Caco-2 (cell line): ENCODE measurements at regions not wholly inside any gene's neighbourhood (a gene's known extent, or its start where the extent isn't known, plus 50 kb on each side); places are given as distances from the start of the nearest gene placed in this dataset.

Experiments used
- BruUV-seq: library from RNA; stranded (reverse); fragments of 400-500 nt; replicated peaks from 2 replicates; lab custom pipeline; 2021; lab: Mats Ljungman, UMichigan
- CTCF ChIA-PET: fragments of 300-600 bp; sonication (Branson Sonifier 250); formaldehyde crosslinking; loops from one replicate; lab custom pipeline; 2022; ENCODE audit warnings: antibody characterized with exemption; lab: Charles Lee
- POLR2A ChIA-PET: fragments of 300-600 bp; sonication (Branson Sonifier 250); formaldehyde crosslinking; loops from one replicate; lab custom pipeline; 2022; ENCODE audit warnings: antibody characterized with exemption; lab: Charles Lee
- DNase-seq, 2 experiments: peaks; one replicate each; pipeline versions ENCODE4 v3.0.0 to v3.0.0-alpha.2; 2020 to 2022
- H3K27me3 ChIP-seq: replicated peaks from 2 replicates; pipeline ENCODE4 v1.6.0; 2011; ENCODE audit warnings: low read length; ENCODE audit not compliant: control insufficient read depth, insufficient read depth
- H3K36me3 ChIP-seq: 2 replicates; pipeline ENCODE4 v1.5.1; 2011; ENCODE audit warnings: low read length; ENCODE audit not compliant: control insufficient read depth, insufficient read depth
- H3K4me1 ChIP-seq: fragments of 250-450 bp; sonication (Bioruptor Pico); 2 replicates; pipeline ENCODE4 v1.5.1; 2020; ENCODE audit warnings: mild to moderate bottlenecking
- H3K4me3 ChIP-seq: 2 replicates; pipeline ENCODE4 v1.5.1; 2011; ENCODE audit warnings: low read depth, mild to moderate bottlenecking, control low read depth, low read length
- H3K9me3 ChIP-seq: fragments of 250-450 bp; sonication (Bioruptor Pico); 2 replicates; pipeline ENCODE4 v1.5.1; 2020; ENCODE audit warnings: mild to moderate bottlenecking, moderate library complexity
- H3K27ac Mint-ChIP-seq: one replicate; pipeline ENCODE4 v1.8.0; 2022; ENCODE audit warnings: mixed read lengths; ENCODE audit not compliant: unreplicated experiment
- H3K27me3 Mint-ChIP-seq: one replicate; pipeline ENCODE4 v1.8.0; 2022; ENCODE audit warnings: mixed read lengths; ENCODE audit not compliant: insufficient read depth, unreplicated experiment
- H3K36me3 Mint-ChIP-seq: one replicate; pipeline ENCODE4 v1.8.0; 2022; ENCODE audit warnings: mild to moderate bottlenecking, mixed read lengths; ENCODE audit not compliant: insufficient read depth, unreplicated experiment
- H3K4me1 Mint-ChIP-seq: one replicate; pipeline ENCODE4 v1.8.0; 2022; ENCODE audit warnings: low read depth, mixed read lengths; ENCODE audit not compliant: unreplicated experiment
- H3K4me3 Mint-ChIP-seq: one replicate; pipeline ENCODE4 v1.8.0; 2022; ENCODE audit warnings: mild to moderate bottlenecking, moderate library complexity, mixed read lengths; ENCODE audit not compliant: unreplicated experiment
- H3K9me3 Mint-ChIP-seq: one replicate; pipeline ENCODE4 v1.8.0; 2022; ENCODE audit warnings: mixed read lengths; ENCODE audit not compliant: unreplicated experiment
- CTCF ChIP-seq, 2 experiments: fragments of 200-600 bp in 1 of 2; IDR thresholded peaks; 1 replicate in 1 of 2; 2 replicates in 1 of 2; pipeline versions ENCODE4 v1.5.1 to v1.8.0; 2011 to 2022; ENCODE audit warnings: antibody characterized with exemption in 1 of 2, control low read depth in 1 of 2, inconsistent platforms in 1 of 2, low read depth in 1 of 2, low read length in 1 of 2, mild to moderate bottlenecking in 1 of 2, moderate library complexity in 1 of 2; ENCODE audit not compliant: insufficient read depth in 1 of 2, severe bottlenecking in 1 of 2, unreplicated experiment in 1 of 2
- intact Hi-C: fragments of 100-400 bp; cut with micrococcal nuclease; formaldehyde crosslinking; loops from one replicate; pipeline ENCODE4 v1.10.0; 2022; ENCODE audit not compliant: unreplicated experiment

- Mint-ChIP-seq H3K4me3 (no peak overlapping the region), H3K27me3 (peaks cover 3% of the 10 kb centered on the region), H3K4me1 (no peaks in the 10 kb centered on the region), H3K9me3 (no peaks in the 10 kb centered on the region), H3K27ac (no peak overlapping the region), H3K36me3 (no peaks in the 10 kb centered on the region)
- ChIA-PET POLR2A (no interaction called here), CTCF (interaction anchor here (0.5 to 1.1 kb wide), 2 partner anchors 102 to 276 kb away, joined by 4 read pairs; no protein-coding TSS in a partner anchor)
- no peaks in the 10 kb centered on the region for H3K27me3 ChIP-seq
- DNase-seq = peak in 1 of 2 experiments; percentile 15
- peak; percentile 17 to 63 for TF ChIP-seq CTCF (IDR thresholded peaks at IDR 0.05; ENCODE audit: insufficient read depth in 1 of 2, low read depth in 1 of 2, low read length in 1 of 2, severe bottlenecking in 1 of 2, unreplicated experiment in 1 of 2)
- no peak overlapping the region for H3K4me3 ChIP-seq
- no TSS peak for BruUV-seq
- H3K9me3 ChIP-seq = no peaks in the 10 kb centered on the region
- H3K36me3 ChIP-seq = no peaks in the 10 kb centered on the region
- no peaks in the 10 kb centered on the region for H3K4me1 ChIP-seq
- intact Hi-C loops = no loop called here
These were observed 269.7 kb upstream of the HABP2 start for GRCh38 chr10:113283189-113283588.

GRCh38 chr10:113284635-113285034 lies 268.2 kb upstream of the HABP2 start:
- TF ChIP-seq CTCF (IDR thresholded peaks at IDR 0.05; ENCODE audit: insufficient read depth in 1 of 2, low read depth in 1 of 2, low read length in 1 of 2, severe bottlenecking in 1 of 2, unreplicated experiment in 1 of 2) = no peak
- ChIA-PET POLR2A (no interaction called here), CTCF (no interaction called here)
- intact Hi-C loops = no loop called here
- no peak overlapping the region for H3K27ac Mint-ChIP-seq
- no peaks in the 10 kb centered on the region for H3K9me3 Mint-ChIP-seq
- H3K36me3 ChIP-seq = no peaks in the 10 kb centered on the region
- H3K27me3 ChIP-seq = no peaks in the 10 kb centered on the region
- H3K36me3 Mint-ChIP-seq = no peaks in the 10 kb centered on the region
- H3K4me1 Mint-ChIP-seq = no peaks in the 10 kb centered on the region
- no peak overlapping the region for H3K4me3 Mint-ChIP-seq
- peaks cover 3% of the 10 kb centered on the region for H3K27me3 Mint-ChIP-seq
- H3K9me3 ChIP-seq = no peaks in the 10 kb centered on the region
- DNase-seq = no peak
- BruUV-seq = no TSS peak
- H3K4me1 ChIP-seq = no peaks in the 10 kb centered on the region
- no peak overlapping the region for H3K4me3 ChIP-seq

- Histone ChIP-seq H3K9me3 (no peaks in the 10 kb centered on the region), H3K4me1 (no peaks in the 10 kb centered on the region), H3K4me3 (no peak overlapping the region), H3K27me3 (no peaks in the 10 kb centered on the region), H3K36me3 (no peaks in the 10 kb centered on the region)
- no TSS peak for BruUV-seq
- Mint-ChIP-seq H3K36me3 (no peaks in the 10 kb centered on the region), H3K4me3 (no peak overlapping the region), H3K4me1 (no peaks in the 10 kb centered on the region), H3K27me3 (peaks cover 3% of the 10 kb centered on the region), H3K27ac (no peak overlapping the region), H3K9me3 (no peaks in the 10 kb centered on the region)
- POLR2A ChIA-PET = no interaction called here
- CTCF ChIA-PET = no interaction called here
- intact Hi-C loops = no loop called here
- TF ChIP-seq CTCF (IDR thresholded peaks at IDR 0.05; ENCODE audit: insufficient read depth in 1 of 2, low read depth in 1 of 2, low read length in 1 of 2, severe bottlenecking in 1 of 2, unreplicated experiment in 1 of 2) = no peak
- DNase-seq = no peak
These were observed 267.5 kb upstream of the HABP2 start for GRCh38 chr10:113285305-113285704.
